ENCODE measurements at regions not wholly inside any gene's neighbourhood (a gene's known extent, or its start where the extent isn't known, plus 50 kb on each side); places are given as distances from the start of the nearest gene placed in this dataset.

DNA sequence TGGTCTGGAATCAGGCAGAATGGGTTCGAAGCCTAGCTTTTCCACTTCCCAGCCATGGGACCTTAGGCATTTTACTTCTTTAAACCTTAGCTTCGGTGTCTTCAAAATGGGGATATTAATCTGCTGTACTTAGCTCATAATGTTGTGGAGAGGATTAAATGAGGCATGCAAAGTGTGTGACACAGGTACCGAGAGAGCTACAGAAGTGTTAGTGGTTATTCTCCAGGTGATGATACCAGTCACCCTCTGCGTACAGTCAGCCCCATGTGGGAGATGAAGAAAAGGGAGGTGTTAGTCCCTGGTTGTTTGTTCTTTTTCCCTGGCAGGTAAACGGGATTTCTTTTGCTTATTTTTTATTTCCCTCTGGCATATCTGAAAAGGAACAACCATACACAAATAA is 212.1 kb downstream of the PHLDA1 start:
- DNase-seq (ENCODE audit: low read depth), result no peak
- no peak overlapping the region for H3K4me3 ChIP-seq (ENCODE audit: low read length)
- TF ChIP-seq, protein P1, sequence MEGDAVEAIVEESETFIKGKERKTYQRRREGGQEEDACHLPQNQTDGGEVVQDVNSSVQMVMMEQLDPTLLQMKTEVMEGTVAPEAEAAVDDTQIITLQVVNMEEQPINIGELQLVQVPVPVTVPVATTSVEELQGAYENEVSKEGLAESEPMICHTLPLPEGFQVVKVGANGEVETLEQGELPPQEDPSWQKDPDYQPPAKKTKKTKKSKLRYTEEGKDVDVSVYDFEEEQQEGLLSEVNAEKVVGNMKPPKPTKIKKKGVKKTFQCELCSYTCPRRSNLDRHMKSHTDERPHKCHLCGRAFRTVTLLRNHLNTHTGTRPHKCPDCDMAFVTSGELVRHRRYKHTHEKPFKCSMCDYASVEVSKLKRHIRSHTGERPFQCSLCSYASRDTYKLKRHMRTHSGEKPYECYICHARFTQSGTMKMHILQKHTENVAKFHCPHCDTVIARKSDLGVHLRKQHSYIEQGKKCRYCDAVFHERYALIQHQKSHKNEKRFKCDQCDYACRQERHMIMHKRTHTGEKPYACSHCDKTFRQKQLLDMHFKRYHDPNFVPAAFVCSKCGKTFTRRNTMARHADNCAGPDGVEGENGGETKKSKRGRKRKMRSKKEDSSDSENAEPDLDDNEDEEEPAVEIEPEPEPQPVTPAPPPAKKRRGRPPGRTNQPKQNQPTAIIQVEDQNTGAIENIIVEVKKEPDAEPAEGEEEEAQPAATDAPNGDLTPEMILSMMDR (conservative IDR thresholded peaks at IDR 0.05; ENCODE audit: low read depth, low read length), result no peak

DNA sequence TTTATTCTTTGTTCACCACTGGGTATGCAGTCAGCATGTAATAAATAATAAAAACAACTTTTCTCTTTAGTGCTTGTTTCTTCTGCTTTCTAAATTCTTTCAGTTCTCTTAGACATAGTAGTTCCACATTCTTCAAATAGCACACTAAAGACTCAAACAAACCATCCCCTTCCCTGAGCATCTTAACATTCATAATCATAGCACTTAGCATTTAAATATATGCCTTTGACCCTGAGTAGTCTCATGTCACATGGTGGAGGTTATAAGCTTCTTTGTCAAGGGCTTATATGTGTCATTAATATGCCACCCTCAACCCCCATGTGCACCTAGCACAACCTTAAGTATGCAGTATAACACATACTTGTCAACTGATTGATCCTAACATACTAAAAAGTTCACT is 212.7 kb downstream of the PHLDA1 start:
- peak; percentile 60 for DNase-seq (ENCODE audit: low read depth)

GRCh38 chr12:75816897-75817296 is 214.7 kb downstream of the PHLDA1 start:
- DNase-seq (ENCODE audit: low read depth), result no peak
- TF ChIP-seq, protein P1 (conservative IDR thresholded peaks at IDR 0.05; ENCODE audit: low read depth, low read length), result no peak
- H3K4me3 ChIP-seq (ENCODE audit: low read length), result no peak overlapping the region

More for the DNA sequence above, 212.7 kb downstream of the PHLDA1 start:
- H3K4me3 ChIP-seq (ENCODE audit: low read length), result no peak overlapping the region
- TF ChIP-seq, protein P1 (conservative IDR thresholded peaks at IDR 0.05; ENCODE audit: low read depth, low read length), result no peak

- TF ChIP-seq, protein P1 (conservative IDR thresholded peaks at IDR 0.05; ENCODE audit: low read depth, low read length), result no peak
- DNase-seq (ENCODE audit: low read depth), result no peak
- no peak overlapping the region for H3K4me3 ChIP-seq (ENCODE audit: low read length)
These were observed 215.8 kb downstream of the PHLDA1 start for GRCh38 chr12:75815756-75816155.

DNA sequence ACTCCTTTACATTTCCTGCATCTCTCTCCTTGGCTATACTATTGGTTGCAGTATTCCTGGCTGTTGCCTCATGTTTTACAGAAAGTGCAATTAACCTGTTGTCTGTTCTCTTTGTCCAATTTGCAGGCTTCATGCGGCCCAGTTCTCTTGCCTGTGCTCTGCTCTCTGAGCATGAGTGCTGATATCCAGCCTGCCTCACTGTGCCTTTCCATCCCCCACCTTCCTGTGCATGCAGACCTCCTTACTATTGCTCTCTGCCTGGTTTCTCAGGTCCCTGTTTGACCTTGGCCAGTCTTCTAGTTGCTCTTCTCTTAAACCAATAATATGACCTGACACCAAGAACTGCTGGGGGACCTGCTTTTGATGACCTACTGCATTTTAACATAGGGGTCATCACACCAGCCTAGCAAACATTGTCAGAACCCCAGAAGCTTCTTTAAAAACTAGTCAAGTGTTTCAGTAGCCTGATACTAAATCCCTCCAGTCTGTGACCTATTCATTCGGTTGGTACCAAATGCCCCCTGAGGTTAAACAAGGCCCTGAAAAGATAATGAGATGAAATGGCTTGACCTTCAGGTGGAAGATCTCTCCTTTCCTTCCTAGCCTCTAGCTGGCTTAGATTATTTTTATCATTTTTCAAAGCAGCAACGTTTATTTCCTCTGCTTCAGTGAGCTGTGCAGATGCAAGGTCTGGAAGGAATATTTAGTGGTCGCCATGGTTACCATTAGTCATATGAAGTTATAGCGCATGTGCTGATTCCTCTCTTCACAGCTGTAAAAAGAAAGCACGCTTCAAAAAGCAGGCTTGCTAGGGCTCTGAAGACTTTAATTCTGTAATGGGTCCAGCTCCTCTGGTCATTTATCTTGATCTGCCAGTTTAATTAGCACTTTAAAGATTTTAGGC is 216.5 kb downstream of the PHLDA1 start:
- peak; percentile 92 for DNase-seq (ENCODE audit: low read depth)
- no peak overlapping the region for H3K4me3 ChIP-seq (ENCODE audit: low read length)
- TF ChIP-seq, protein P1 (conservative IDR thresholded peaks at IDR 0.05; ENCODE audit: low read depth, low read length), result no peak

DNA sequence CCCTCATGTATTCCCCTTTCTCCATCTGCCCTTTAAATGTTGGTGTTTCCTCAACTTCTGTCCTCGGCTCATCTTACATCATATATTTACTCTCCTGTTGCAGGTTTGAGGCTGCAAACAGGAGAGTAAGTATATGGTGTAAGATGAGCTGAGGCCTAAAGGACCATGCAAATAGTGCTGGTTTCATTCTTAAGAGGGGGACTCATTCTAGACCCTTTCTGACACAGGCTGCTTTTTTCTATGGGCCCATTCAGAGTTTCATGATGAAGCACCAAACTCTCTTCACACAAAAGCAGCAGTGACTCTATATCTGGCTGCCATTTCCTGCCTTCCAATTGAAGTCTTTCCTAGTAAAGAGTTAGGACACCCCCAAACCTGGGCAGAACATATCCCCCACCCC is 218.5 kb downstream of the PHLDA1 start:
- H3K4me3 ChIP-seq (ENCODE audit: low read length), result no peak overlapping the region
- TF ChIP-seq, protein P1 (conservative IDR thresholded peaks at IDR 0.05; ENCODE audit: low read depth, low read length), result no peak
- no peak for DNase-seq (ENCODE audit: low read depth)
